MM.1S (cell line): ENCODE measurements at regions not wholly inside any gene's neighbourhood (a gene's known extent, or its start where the extent isn't known, plus 50 kb on each side); places are given as distances from the start of the nearest gene placed in this dataset.
"Not testable (repeated sequence)": the region's sequence is repeated elsewhere in the genome, so short reads cannot be mapped to it uniquely, and the experiment has no call there.

ENCODE experiments used
- CTCF ChIP-seq: fragments of 300-600 bp; sonication (generic); IDR thresholded peaks from 2 replicates; pipeline ENCODE4 v1.5.1; 2016; ENCODE audit warnings: antibody characterized with exemption, low read length, mixed read lengths
- EZH2 ChIP-seq: fragments of 300-600 bp; sonication (generic); optimal IDR thresholded peaks from 2 replicates; pipeline ENCODE3; 2017; ENCODE audit warnings: low read depth, mild to moderate bottlenecking, antibody characterized with exemption, low read length, mixed read lengths

DNA sequence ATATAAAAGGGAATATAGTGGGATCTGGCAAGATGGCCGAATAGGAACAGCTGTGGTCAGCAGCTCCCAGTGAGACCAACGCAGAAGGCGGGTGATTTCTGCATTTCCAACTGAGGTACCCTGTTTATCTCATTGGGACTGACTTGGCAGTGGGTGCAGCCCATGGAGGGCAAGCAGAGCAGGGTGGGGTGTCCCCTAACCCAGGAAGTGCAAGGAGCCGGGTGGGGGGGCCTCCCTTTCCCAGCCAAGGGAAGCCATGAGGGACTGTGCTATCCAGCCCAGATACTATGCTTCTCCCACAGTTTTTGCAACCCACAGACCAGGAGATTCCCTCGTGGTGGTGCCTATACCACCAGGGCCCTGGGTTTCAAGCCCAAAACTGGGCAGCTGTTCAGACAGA, 342.4 kb downstream of the RPS29 start:
- not testable (repeated sequence) for TF ChIP-seq CTCF, EZH2
